HEK293T (cell line): ENCODE measurements at regions not wholly inside any gene's neighbourhood (a gene's known extent, or its start where the extent isn't known, plus 50 kb on each side); places are given as distances from the start of the nearest gene placed in this dataset.

Experiments used
- CTCF ChIA-PET: fragments of 350-600 bp; formaldehyde crosslinking; extraction: SDS; loops from one replicate; lab custom pipeline; 2021; ENCODE audit warnings: antibody characterized with exemption, inconsistent platforms; lab: Yijun Ruan, JAX
- POLR2A ChIA-PET: fragments of 350-600 bp; formaldehyde crosslinking; extraction: SDS; loops from one replicate; lab custom pipeline; 2020; ENCODE audit warnings: antibody characterized with exemption, inconsistent platforms; lab: Yijun Ruan, JAX
- DNase-seq: peaks from one replicate; pipeline ENCODE4 v3.0.0; 2012; ENCODE audit warnings: mixed read lengths; ENCODE audit errors: extremely low spot score
- ARNT ChIP-seq: fragments of 450-650 bp; IDR thresholded peaks from 2 replicates; pipeline ENCODE4 v1.6.1; 2017; ENCODE audit warnings: mild to moderate bottlenecking
- BHLHE40 ChIP-seq: fragments of 450-650 bp; IDR thresholded peaks from 2 replicates; pipeline ENCODE4 v1.6.1; 2016; ENCODE audit warnings: mild to moderate bottlenecking, moderate library complexity, borderline replicate concordance
- CTBP1 ChIP-seq: fragments of 450-650 bp; IDR thresholded peaks from 2 replicates; pipeline ENCODE4 v1.6.1; 2016; ENCODE audit warnings: borderline replicate concordance
- ELF4 ChIP-seq: fragments of 450-650 bp; IDR thresholded peaks from 2 replicates; pipeline ENCODE4 v1.6.1; 2017; ENCODE audit warnings: antibody characterized with exemption
- FOXA1 ChIP-seq: fragments of 450-650 bp; IDR thresholded peaks from 2 replicates; pipeline ENCODE4 v1.6.1; 2016; ENCODE audit warnings: mild to moderate bottlenecking
- FOXK2 ChIP-seq: fragments of 450-650 bp; IDR thresholded peaks from 2 replicates; pipeline ENCODE4 v1.6.1; 2016; ENCODE audit warnings: mild to moderate bottlenecking
- FOXM1 ChIP-seq: fragments of 450-650 bp; IDR thresholded peaks from 2 replicates; pipeline ENCODE4 v1.6.1; 2017; ENCODE audit warnings: mild to moderate bottlenecking, borderline replicate concordance
- HDGF ChIP-seq: fragments of 450-650 bp; IDR thresholded peaks from 2 replicates; pipeline ENCODE4 v1.6.1; 2017; ENCODE audit warnings: antibody characterized with exemption, borderline replicate concordance
- L3MBTL2 ChIP-seq: fragments of 450-650 bp; conservative IDR thresholded peaks from 2 replicates; pipeline ENCODE4 v1.6.1; 2016; ENCODE audit warnings: mild to moderate bottlenecking
- LEF1 ChIP-seq: fragments of 450-650 bp; IDR thresholded peaks from 2 replicates; pipeline ENCODE4 v1.6.1; 2017; ENCODE audit warnings: mild to moderate bottlenecking, borderline replicate concordance
- NFRKB ChIP-seq: fragments of 450-650 bp; IDR thresholded peaks from 2 replicates; pipeline ENCODE4 v1.6.1; 2016; ENCODE audit warnings: mild to moderate bottlenecking, moderate library complexity
- PKNOX1 ChIP-seq: fragments of 450-650 bp; IDR thresholded peaks from 2 replicates; pipeline ENCODE4 v1.6.1; 2016
- SP1 ChIP-seq: fragments of 450-650 bp; IDR thresholded peaks from 2 replicates; pipeline ENCODE4 v1.6.1; 2017
- SUZ12 ChIP-seq: fragments of 450-650 bp; IDR thresholded peaks from 2 replicates; pipeline ENCODE4 v1.6.1; 2016; ENCODE audit warnings: mild to moderate bottlenecking
- TARDBP ChIP-seq: fragments of 450-650 bp; IDR thresholded peaks from 2 replicates; pipeline ENCODE4 v1.6.1; 2016
- ZNF384 ChIP-seq: fragments of 450-650 bp; IDR thresholded peaks from 2 replicates; pipeline ENCODE4 v1.6.1; 2016

DNA sequence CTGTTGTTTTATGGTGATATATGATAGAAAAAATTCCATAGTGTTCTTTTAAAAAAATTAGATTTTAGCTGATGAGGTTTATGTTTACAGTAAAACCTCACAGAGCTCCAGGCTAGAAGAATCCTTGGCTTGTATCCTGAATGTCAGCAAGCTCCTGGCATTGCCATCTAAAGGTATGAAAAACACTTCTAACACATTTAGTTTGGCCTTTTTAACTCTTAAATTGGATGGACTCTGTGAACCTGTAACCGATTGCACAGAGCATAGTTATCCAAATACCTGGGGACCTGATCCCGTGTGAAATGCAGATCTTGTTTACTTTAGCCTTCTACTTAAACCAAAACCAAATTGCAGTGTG lies 241.1 kb upstream of the DCN start:
- ChIA-PET CTCF (no interaction called here), POLR2A (no interaction called here)
- TF ChIP-seq L3MBTL2 (no peak), SUZ12 (no peak), PKNOX1 (no peak), FOXM1 (no peak), ARNT (no peak), LEF1 (no peak), ELF4 (no peak), HDGF (no peak), CTBP1 (no peak), SP1 (no peak), FOXA1 (no peak), TARDBP (no peak), ZNF384 (no peak), NFRKB (no peak), BHLHE40 (no peak), FOXK2 (no peak)
- no peak for DNase-seq

GRCh38 chr12:91422811-91423692 lies 240.4 kb upstream of the DCN start:
- ChIA-PET POLR2A (no interaction called here), CTCF (no interaction called here)
- no peak for TF ChIP-seq LEF1
- no peak for TF ChIP-seq CTBP1
- no peak for TF ChIP-seq PKNOX1
- TF ChIP-seq FOXM1: no peak
- TF ChIP-seq L3MBTL2: no peak
- TF ChIP-seq NFRKB: no peak
- no peak for TF ChIP-seq FOXK2
- no peak for DNase-seq

DNA sequence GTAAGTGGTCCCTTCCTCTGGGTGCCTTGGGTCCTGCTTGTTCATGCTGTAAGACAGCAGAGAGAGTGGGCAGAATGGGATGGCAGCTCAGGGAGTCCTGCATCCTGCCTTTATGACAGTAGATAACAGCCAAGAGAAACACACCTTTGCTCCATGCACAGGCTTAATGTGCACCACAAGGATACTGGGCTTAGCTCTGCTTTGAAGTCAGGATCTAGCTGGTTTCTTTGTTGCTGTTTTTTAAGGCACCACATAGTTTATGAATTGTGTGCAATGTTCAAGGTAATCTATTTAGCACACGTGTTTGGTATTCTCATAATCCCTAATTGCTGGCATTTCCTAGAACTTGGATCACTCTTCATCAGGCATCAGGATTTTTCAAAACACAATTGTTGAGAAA lies 239.5 kb upstream of the DCN start:
- no peak for TF ChIP-seq FOXK2
- no peak for TF ChIP-seq PKNOX1
- TF ChIP-seq BHLHE40: no peak
- TF ChIP-seq ELF4: no peak
- TF ChIP-seq TARDBP: no peak
- CTCF ChIA-PET: no interaction called here
- POLR2A ChIA-PET: no interaction called here
- no peak for DNase-seq

DNA sequence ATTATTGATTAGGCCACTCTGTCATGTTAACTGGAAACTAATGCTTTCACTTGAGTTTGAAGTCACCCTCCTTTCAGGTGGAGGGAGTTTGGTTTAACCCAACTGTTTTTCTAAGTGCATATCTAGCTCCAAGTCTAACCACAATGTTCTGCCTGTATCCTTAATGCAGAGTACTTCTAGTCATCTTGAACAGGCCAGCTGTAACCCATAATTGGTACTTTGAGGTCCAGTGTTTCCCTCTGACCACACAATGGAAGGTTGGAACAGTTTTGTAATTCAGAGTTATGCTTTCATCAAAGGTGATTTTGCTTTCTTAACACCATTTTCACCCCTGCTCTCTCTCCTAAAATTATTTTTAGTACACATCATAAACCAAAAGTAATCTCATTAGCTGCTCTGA lies 237.2 kb upstream of the DCN start:
- ChIA-PET CTCF (no interaction called here), POLR2A (no interaction called here)
- TF ChIP-seq ELF4 (no peak), L3MBTL2 (no peak), SUZ12 (no peak), LEF1 (no peak), HDGF (no peak)
- no peak for DNase-seq

DNA sequence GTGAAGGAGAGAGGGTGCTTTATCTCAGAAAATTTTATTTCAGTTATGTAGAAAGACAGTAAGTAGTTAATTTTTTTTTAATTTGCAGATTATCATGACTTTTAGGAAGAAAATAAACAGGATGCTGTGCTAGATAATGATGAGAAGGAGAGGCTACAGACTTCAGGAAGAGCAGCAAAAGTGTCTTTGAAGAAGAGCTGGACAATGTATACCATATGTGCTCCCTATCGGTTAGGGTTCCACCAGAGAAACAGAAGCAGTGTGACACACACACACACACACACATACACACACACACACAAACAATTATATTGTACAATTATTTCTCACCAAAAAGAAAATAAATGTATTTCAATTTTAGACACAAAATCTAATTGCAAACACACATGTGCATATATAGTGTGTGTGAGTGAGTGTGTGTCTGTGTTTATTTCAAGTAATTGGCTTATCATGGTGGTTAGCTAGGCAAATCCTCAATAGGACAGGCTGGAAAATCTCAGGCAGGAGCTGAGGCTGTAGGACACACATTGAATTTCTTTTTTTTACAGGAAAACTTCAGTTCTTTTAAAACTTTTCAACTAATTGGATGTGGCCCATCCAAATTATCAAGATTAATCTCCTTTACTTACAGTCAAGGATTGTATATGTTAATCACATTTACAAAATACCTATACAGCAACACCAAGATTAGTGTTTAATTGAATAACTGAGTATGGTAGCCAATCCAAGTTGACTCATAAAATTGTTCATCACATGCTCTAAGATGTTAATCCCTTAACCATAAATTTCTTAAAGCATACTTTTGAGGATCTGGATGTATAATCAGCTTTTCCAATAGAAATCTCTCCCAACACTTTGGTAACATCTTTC lies 235.8 kb upstream of the DCN start:
- TF ChIP-seq FOXK2 (no peak), FOXA1 (no peak), L3MBTL2 (no peak), PKNOX1 (no peak), ARNT (no peak), SUZ12 (no peak), SP1 (no peak), LEF1 (no peak), BHLHE40 (no peak), FOXM1 (no peak), CTBP1 (no peak), TARDBP (no peak), ELF4 (no peak), NFRKB (no peak), ZNF384 (no peak)
- ChIA-PET CTCF (no interaction called here), POLR2A (no interaction called here)
- no peak for DNase-seq

DNA sequence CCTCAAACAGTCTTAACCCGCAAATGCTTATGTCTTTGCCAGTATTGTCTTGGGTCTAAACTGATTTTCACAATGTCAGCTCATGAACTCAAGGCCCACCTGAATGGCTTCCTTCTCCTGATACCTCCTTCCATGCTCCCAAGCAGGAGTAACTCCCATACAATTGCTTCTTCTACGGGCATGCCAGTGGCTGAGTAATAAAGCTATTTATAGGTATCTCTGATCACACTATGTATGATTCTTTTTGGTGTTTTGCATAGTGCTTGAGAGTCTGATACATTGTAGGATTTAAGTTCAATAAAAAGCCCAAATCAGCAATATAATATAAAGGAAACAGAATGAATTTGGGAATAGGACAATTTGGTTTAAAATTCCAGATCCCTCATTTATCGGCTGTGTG lies 235.0 kb upstream of the DCN start:
- no peak for TF ChIP-seq BHLHE40
- ChIA-PET POLR2A (no interaction called here), CTCF (no interaction called here)
- no peak for DNase-seq
